ENCODE measurements at regions not wholly inside any gene's neighbourhood (a gene's known extent, or its start where the extent isn't known, plus 50 kb on each side); places are given as distances from the start of the nearest gene placed in this dataset.

- no peaks in the 10 kb centered on the region for H3K27me3 ChIP-seq (ENCODE audit: low read depth)
- H3K27ac ChIP-seq (replicated peaks), result no peak overlapping the region
- TF ChIP-seq CTCF (IDR thresholded peaks at IDR 0.05; ENCODE audit: borderline replicate concordance), result no peak
- no peaks in the 10 kb centered on the region for H3K9me3 ChIP-seq (replicated peaks)
- H3K4me3 ChIP-seq, result no peak overlapping the region
- no peaks in the 10 kb centered on the region for H3K4me1 ChIP-seq
- intact Hi-C loops (cut with micrococcal nuclease), result no loop called here
- DNase-seq, result no peak
- H3K36me3 ChIP-seq, result no peaks in the 10 kb centered on the region
Observed at GRCh38 chr1:218699865-218700264, 354.7 kb downstream of the TGFB2 start.

- Histone ChIP-seq H3K9me3 (replicated peaks) (no peaks in the 10 kb centered on the region), H3K27me3 (ENCODE audit: low read depth) (no peaks in the 10 kb centered on the region), H3K4me1 (no peaks in the 10 kb centered on the region), H3K27ac (replicated peaks) (no peak overlapping the region), H3K4me3 (no peak overlapping the region), H3K36me3 (no peaks in the 10 kb centered on the region)
- DNase-seq, result no peak
- TF ChIP-seq CTCF (IDR thresholded peaks at IDR 0.05; ENCODE audit: borderline replicate concordance), result no peak
- intact Hi-C loops (cut with micrococcal nuclease), result no loop called here
Observed at GRCh38 chr1:218700666-218701065, 355.5 kb downstream of the TGFB2 start.

- no peak for TF ChIP-seq CTCF (IDR thresholded peaks at IDR 0.05; ENCODE audit: borderline replicate concordance)
- Histone ChIP-seq H3K4me3 (no peak overlapping the region), H3K27ac (replicated peaks) (no peak overlapping the region), H3K4me1 (no peaks in the 10 kb centered on the region), H3K36me3 (no peaks in the 10 kb centered on the region), H3K27me3 (ENCODE audit: low read depth) (no peaks in the 10 kb centered on the region), H3K9me3 (replicated peaks) (no peaks in the 10 kb centered on the region)
- DNase-seq, result no peak
- intact Hi-C loops (cut with micrococcal nuclease), result no loop called here
Observed at GRCh38 chr1:218701131-218701530, 356.0 kb downstream of the TGFB2 start.

GRCh38 chr1:218702775-218703174 is 357.6 kb downstream of the TGFB2 start:
- intact Hi-C loops (cut with micrococcal nuclease), result no loop called here
- TF ChIP-seq CTCF (IDR thresholded peaks at IDR 0.05; ENCODE audit: borderline replicate concordance), result no peak
- H3K9me3 ChIP-seq (replicated peaks), result no peaks in the 10 kb centered on the region
- H3K27me3 ChIP-seq (ENCODE audit: low read depth), result no peaks in the 10 kb centered on the region
- no peak overlapping the region for H3K4me3 ChIP-seq
- H3K27ac ChIP-seq (replicated peaks), result no peak overlapping the region
- no peaks in the 10 kb centered on the region for H3K4me1 ChIP-seq
- DNase-seq, result no peak
- H3K36me3 ChIP-seq, result no peaks in the 10 kb centered on the region

- DNase-seq, result no peak
- Histone ChIP-seq H3K36me3 (no peaks in the 10 kb centered on the region), H3K9me3 (replicated peaks) (no peaks in the 10 kb centered on the region), H3K27me3 (ENCODE audit: low read depth) (no peaks in the 10 kb centered on the region), H3K4me3 (no peak overlapping the region), H3K27ac (replicated peaks) (no peak overlapping the region), H3K4me1 (no peaks in the 10 kb centered on the region)
- no peak for TF ChIP-seq CTCF (IDR thresholded peaks at IDR 0.05; ENCODE audit: borderline replicate concordance)
- intact Hi-C loops (cut with micrococcal nuclease), result no loop called here
Observed at GRCh38 chr1:218703836-218704235, 358.7 kb downstream of the TGFB2 start.

- H3K4me3 ChIP-seq, result no peak overlapping the region
Observed at GRCh38 chr1:218705391-218705790, 360.3 kb downstream of the TGFB2 start.

More at GRCh38 chr1:218705391-218705790, 360.3 kb downstream of the TGFB2 start:
- no peak for DNase-seq
- H3K36me3 ChIP-seq, result no peaks in the 10 kb centered on the region
- no peaks in the 10 kb centered on the region for H3K27me3 ChIP-seq (ENCODE audit: low read depth)
- H3K4me1 ChIP-seq, result no peaks in the 10 kb centered on the region
- intact Hi-C loops (cut with micrococcal nuclease), result no loop called here
- no peak overlapping the region for H3K27ac ChIP-seq (replicated peaks)
- H3K9me3 ChIP-seq (replicated peaks), result no peaks in the 10 kb centered on the region
- no peak for TF ChIP-seq CTCF (IDR thresholded peaks at IDR 0.05; ENCODE audit: borderline replicate concordance)

All from left ventricle myocardium inferior (tissue), 1 donor.